Endothelial cell of hepatic sinusoid (primary cell): ENCODE measurements at regions not wholly inside any gene's neighbourhood (a gene's known extent, or its start where the extent isn't known, plus 50 kb on each side); places are given as distances from the start of the nearest gene placed in this dataset.

Experiments used
- in situ Hi-C: cut with HindIII; loops from 2 replicates; pipeline ENCODE4 v1.10.0; 2017; ENCODE audit warnings: low sequenced_read_pairs

- in situ Hi-C loops: no loop called here
These were observed 150.1 kb downstream of the DHX35 start for GRCh38 chr20:39112178-39112743.

GRCh38 chr20:39111359-39112177, 149.4 kb downstream of the DHX35 start:
- in situ Hi-C loops: no loop called here

GRCh38 chr20:39110819-39111136, 148.6 kb downstream of the DHX35 start:
- in situ Hi-C loops: no loop called here

GRCh38 chr20:39109933-39110818, 148.0 kb downstream of the DHX35 start:
- in situ Hi-C loops: loop anchor here (5.0 kb wide), 1 partner anchor 53 kb away; no protein-coding TSS in a partner anchor

- in situ Hi-C loops: loop anchor here (5.0 kb wide), 1 partner anchor 51 kb away; no protein-coding TSS in a partner anchor
These were observed 146.6 kb downstream of the DHX35 start for GRCh38 chr20:39108746-39109145.

- in situ Hi-C loops: loop anchor here (5.0 kb wide), 1 partner anchor 50 kb away; no protein-coding TSS in a partner anchor
These were observed 145.6 kb downstream of the DHX35 start for GRCh38 chr20:39107741-39108140.

GRCh38 chr20:39106791-39107190, 144.6 kb downstream of the DHX35 start:
- in situ Hi-C loops: loop anchor here (5.0 kb wide), 1 partner anchor 49 kb away; no protein-coding TSS in a partner anchor

- in situ Hi-C loops: loop anchor here (5.0 kb wide), 1 partner anchor 48 kb away; no protein-coding TSS in a partner anchor
These were observed 143.4 kb downstream of the DHX35 start for GRCh38 chr20:39105551-39105950.

GRCh38 chr20:39103732-39104131, 141.6 kb downstream of the DHX35 start:
- in situ Hi-C loops: no loop called here

- in situ Hi-C loops: no loop called here
These were observed 141.2 kb downstream of the DHX35 start for GRCh38 chr20:39103305-39103704.

- in situ Hi-C loops: no loop called here
These were observed 139.8 kb downstream of the DHX35 start for GRCh38 chr20:39101895-39102294.

GRCh38 chr20:39100691-39101090, 138.5 kb downstream of the DHX35 start:
- in situ Hi-C loops: no loop called here

GRCh38 chr20:39097889-39098288, 135.7 kb downstream of the DHX35 start:
- in situ Hi-C loops: no loop called here

- in situ Hi-C loops: no loop called here
These were observed 133.7 kb downstream of the DHX35 start for GRCh38 chr20:39095870-39096269.

GRCh38 chr20:39094391-39094790, 132.2 kb downstream of the DHX35 start:
- in situ Hi-C loops: no loop called here

GRCh38 chr20:39092733-39093410, 130.7 kb downstream of the DHX35 start:
- in situ Hi-C loops: no loop called here

- in situ Hi-C loops: no loop called here
These were observed 128.8 kb downstream of the DHX35 start for GRCh38 chr20:39090906-39091305.

- in situ Hi-C loops: no loop called here
These were observed 127.7 kb downstream of the DHX35 start for GRCh38 chr20:39089797-39090196.
